Activated CD4-positive, alpha-beta T cell treated with anti-CD3 and anti-CD28 coated beads, Interleukin-2, amount 10 ng/mL, durations not matched to agents 24 days and 14 days (primary cell): ENCODE measurements at regions not wholly inside any gene's neighbourhood (a gene's known extent, or its start where the extent isn't known, plus 50 kb on each side); places are given as distances from the start of the nearest gene placed in this dataset.

Source experiments
- DNase-seq: peaks from one replicate; pipeline ENCODE4 v3.0.0; 2022
- H3K27ac Mint-ChIP-seq: one replicate; pipeline ENCODE4 v1.8.0; 2022; ENCODE audit warnings: mild to moderate bottlenecking, mixed read lengths
- H3K27me3 Mint-ChIP-seq: one replicate; pipeline ENCODE4 v1.8.0; 2022; ENCODE audit warnings: mixed read lengths
- H3K36me3 Mint-ChIP-seq: one replicate; pipeline ENCODE4 v1.8.0; 2022; ENCODE audit warnings: low read depth, mild to moderate bottlenecking, mixed read lengths
- H3K4me1 Mint-ChIP-seq: one replicate; pipeline ENCODE4 v1.8.0; 2021; ENCODE audit warnings: mixed read lengths
- H3K4me3 Mint-ChIP-seq: one replicate; pipeline ENCODE4 v1.8.0; 2022; ENCODE audit warnings: mild to moderate bottlenecking, moderate library complexity, mixed read lengths
- H3K9me3 Mint-ChIP-seq: one replicate; pipeline ENCODE4 v1.8.0; 2021; ENCODE audit warnings: mixed read lengths
- intact Hi-C: fragments of 100-400 bp; cut with micrococcal nuclease; formaldehyde crosslinking; loops from one replicate; pipeline ENCODE4 v1.15.1; 2023

- no peak overlapping the region for H3K4me3 Mint-ChIP-seq
- H3K27me3 Mint-ChIP-seq = no peaks in the 10 kb centered on the region
- DNase-seq = no peak
- no peaks in the 10 kb centered on the region for H3K9me3 Mint-ChIP-seq
- H3K27ac Mint-ChIP-seq = no peak overlapping the region
- H3K36me3 Mint-ChIP-seq = no peaks in the 10 kb centered on the region
- H3K4me1 Mint-ChIP-seq = no peaks in the 10 kb centered on the region
- intact Hi-C loops = no loop called here
Observed at GRCh38 chr18:4641771-4642368, 186.8 kb upstream of the DLGAP1 start.

- DNase-seq = no peak
- Mint-ChIP-seq H3K36me3 (no peaks in the 10 kb centered on the region), H3K4me1 (no peaks in the 10 kb centered on the region), H3K27ac (no peak overlapping the region), H3K9me3 (no peaks in the 10 kb centered on the region), H3K4me3 (no peak overlapping the region), H3K27me3 (no peaks in the 10 kb centered on the region)
- intact Hi-C loops = no loop called here
Observed at GRCh38 chr18:4640349-4641012, 185.4 kb upstream of the DLGAP1 start.

GRCh38 chr18:4639628-4640310, 184.7 kb upstream of the DLGAP1 start:
- H3K4me3 Mint-ChIP-seq = no peak overlapping the region
- H3K36me3 Mint-ChIP-seq = no peaks in the 10 kb centered on the region
- no peak for DNase-seq
- intact Hi-C loops = no loop called here
- no peaks in the 10 kb centered on the region for H3K9me3 Mint-ChIP-seq
- H3K4me1 Mint-ChIP-seq = no peaks in the 10 kb centered on the region
- H3K27me3 Mint-ChIP-seq = no peaks in the 10 kb centered on the region
- H3K27ac Mint-ChIP-seq = no peak overlapping the region

GRCh38 chr18:4638680-4639079, 183.6 kb upstream of the DLGAP1 start:
- no peaks in the 10 kb centered on the region for H3K9me3 Mint-ChIP-seq
- intact Hi-C loops = no loop called here
- H3K4me3 Mint-ChIP-seq = no peak overlapping the region
- no peak for DNase-seq
- H3K4me1 Mint-ChIP-seq = no peaks in the 10 kb centered on the region
- H3K27ac Mint-ChIP-seq = no peak overlapping the region
- H3K27me3 Mint-ChIP-seq = no peaks in the 10 kb centered on the region
- no peaks in the 10 kb centered on the region for H3K36me3 Mint-ChIP-seq

- intact Hi-C loops = no loop called here
- Mint-ChIP-seq H3K27me3 (no peaks in the 10 kb centered on the region), H3K27ac (no peak overlapping the region), H3K9me3 (no peaks in the 10 kb centered on the region), H3K4me3 (no peak overlapping the region), H3K4me1 (no peaks in the 10 kb centered on the region), H3K36me3 (no peaks in the 10 kb centered on the region)
- DNase-seq = no peak
Observed at GRCh38 chr18:4637876-4638275, 182.8 kb upstream of the DLGAP1 start.

GRCh38 chr18:4636967-4637366, 181.9 kb upstream of the DLGAP1 start:
- DNase-seq = no peak
- Mint-ChIP-seq H3K4me3 (no peak overlapping the region), H3K27ac (no peak overlapping the region), H3K9me3 (peaks cover 4% of the 10 kb centered on the region), H3K4me1 (no peaks in the 10 kb centered on the region), H3K36me3 (no peaks in the 10 kb centered on the region), H3K27me3 (no peaks in the 10 kb centered on the region)
- intact Hi-C loops = no loop called here

GRCh38 chr18:4631239-4631638, 176.1 kb upstream of the DLGAP1 start:
- Mint-ChIP-seq H3K9me3 (peaks cover 11% of the 10 kb centered on the region), H3K4me3 (no peak overlapping the region), H3K27me3 (no peaks in the 10 kb centered on the region), H3K4me1 (no peaks in the 10 kb centered on the region), H3K27ac (no peak overlapping the region), H3K36me3 (no peaks in the 10 kb centered on the region)
- intact Hi-C loops = no loop called here
- no peak for DNase-seq

- H3K4me3 Mint-ChIP-seq = no peak overlapping the region
- intact Hi-C loops = no loop called here
- H3K27ac Mint-ChIP-seq = no peak overlapping the region
- no peak for DNase-seq
- no peaks in the 10 kb centered on the region for H3K4me1 Mint-ChIP-seq
- no peaks in the 10 kb centered on the region for H3K27me3 Mint-ChIP-seq
- H3K36me3 Mint-ChIP-seq = no peaks in the 10 kb centered on the region
- H3K9me3 Mint-ChIP-seq = peaks cover 6% of the 10 kb centered on the region
Observed at GRCh38 chr18:4605212-4605611, 150.1 kb upstream of the DLGAP1 start.

GRCh38 chr18:4603955-4604354, 148.8 kb upstream of the DLGAP1 start:
- H3K4me3 Mint-ChIP-seq = no peak overlapping the region
- H3K9me3 Mint-ChIP-seq = peaks cover 3% of the 10 kb centered on the region
- no peaks in the 10 kb centered on the region for H3K4me1 Mint-ChIP-seq
- H3K36me3 Mint-ChIP-seq = no peaks in the 10 kb centered on the region
- intact Hi-C loops = no loop called here
- no peak for DNase-seq
- no peak overlapping the region for H3K27ac Mint-ChIP-seq
- no peaks in the 10 kb centered on the region for H3K27me3 Mint-ChIP-seq

GRCh38 chr18:4599312-4599711, 144.2 kb upstream of the DLGAP1 start:
- H3K4me1 Mint-ChIP-seq = no peaks in the 10 kb centered on the region
- H3K4me3 Mint-ChIP-seq = no peak overlapping the region
- no peak overlapping the region for H3K27ac Mint-ChIP-seq
- intact Hi-C loops = no loop called here
- DNase-seq = no peak
- no peaks in the 10 kb centered on the region for H3K36me3 Mint-ChIP-seq
- H3K27me3 Mint-ChIP-seq = no peaks in the 10 kb centered on the region
- no peaks in the 10 kb centered on the region for H3K9me3 Mint-ChIP-seq

- DNase-seq = no peak
- Mint-ChIP-seq H3K4me1 (no peaks in the 10 kb centered on the region), H3K9me3 (no peaks in the 10 kb centered on the region), H3K4me3 (no peak overlapping the region), H3K27ac (no peak overlapping the region), H3K27me3 (no peaks in the 10 kb centered on the region), H3K36me3 (no peaks in the 10 kb centered on the region)
- intact Hi-C loops = no loop called here
Observed at GRCh38 chr18:4597301-4597700, 142.2 kb upstream of the DLGAP1 start.

- Mint-ChIP-seq H3K27me3 (no peaks in the 10 kb centered on the region), H3K4me3 (no peak overlapping the region), H3K36me3 (no peaks in the 10 kb centered on the region), H3K9me3 (no peaks in the 10 kb centered on the region), H3K27ac (no peak overlapping the region), H3K4me1 (no peaks in the 10 kb centered on the region)
- intact Hi-C loops = no loop called here
- no peak for DNase-seq
Observed at GRCh38 chr18:4593895-4594294, 138.8 kb upstream of the DLGAP1 start.

- Mint-ChIP-seq H3K9me3 (no peaks in the 10 kb centered on the region), H3K27ac (no peak overlapping the region), H3K4me1 (no peaks in the 10 kb centered on the region), H3K4me3 (no peak overlapping the region), H3K36me3 (no peaks in the 10 kb centered on the region), H3K27me3 (no peaks in the 10 kb centered on the region)
- intact Hi-C loops = no loop called here
- DNase-seq = no peak
Observed at GRCh38 chr18:4593459-4593858, 138.4 kb upstream of the DLGAP1 start.

GRCh38 chr18:4589056-4589800, 134.1 kb upstream of the DLGAP1 start:
- intact Hi-C loops = no loop called here
- no peak overlapping the region for H3K4me3 Mint-ChIP-seq
- no peaks in the 10 kb centered on the region for H3K4me1 Mint-ChIP-seq
- DNase-seq = no peak
- no peaks in the 10 kb centered on the region for H3K27me3 Mint-ChIP-seq
- no peak overlapping the region for H3K27ac Mint-ChIP-seq
- H3K36me3 Mint-ChIP-seq = no peaks in the 10 kb centered on the region
- no peaks in the 10 kb centered on the region for H3K9me3 Mint-ChIP-seq
